ENCODE measurements at regions not wholly inside any gene's neighbourhood (a gene's known extent, or its start where the extent isn't known, plus 50 kb on each side); places are given as distances from the start of the nearest gene placed in this dataset.

- ATAC-seq (no peak), DNase-seq (ENCODE audit: low read depth, low spot score) (no peak)
- CTCF ChIA-PET = no interaction called here
- no peaks in the 10 kb centered on the region for H3K9me2 ChIP-seq (ENCODE audit: insufficient read depth)
- H3K4me1 ChIP-seq (ENCODE audit: control insufficient read depth in 1 of 2, insufficient read depth in 2 of 2, low read length in 2 of 2) = no peaks in the 10 kb centered on the region
- no peaks in the 10 kb centered on the region for H3K79me2 ChIP-seq (ENCODE audit: insufficient read depth, low read length)
- no peak overlapping the region for H3K27ac ChIP-seq (ENCODE audit: low read depth, low read length)
- H2AFZ ChIP-seq (ENCODE audit: low read depth, low read length, poor library complexity, severe bottlenecking) = no peak overlapping the region
- H3K9me3 ChIP-seq (ENCODE audit: control insufficient read depth in 1 of 2, insufficient read depth in 1 of 2, low read depth in 1 of 2, low read length in 2 of 2) = no peaks in the 10 kb centered on the region
- H4K20me1 ChIP-seq (ENCODE audit: insufficient read depth) = no peaks in the 10 kb centered on the region
- POLR2A ChIA-PET = interaction anchor here (0.6 kb wide), 1 partner anchor 58 kb away, joined by 3 read pairs; no protein-coding TSS in a partner anchor
- no peaks in the 10 kb centered on the region for H3K36me3 ChIP-seq (ENCODE audit: control insufficient read depth in 1 of 2, insufficient read depth in 2 of 2, low read length in 2 of 2)
- H3K27me3 ChIP-seq (ENCODE audit: insufficient read depth, low read length) = no peaks in the 10 kb centered on the region; the same call in 1 of the 2 replicates
- H3K9ac ChIP-seq (ENCODE audit: low read length) = no peak overlapping the region
- RAD21 ChIA-PET (ENCODE audit: low non-redundant PET in 1 of 2, low total read pairs in 2 of 2, uncharacterized antibody in 2 of 2, unreplicated experiment in 2 of 2) = no interaction called here
- no peak overlapping the region for H3K4me2 ChIP-seq (ENCODE audit: low read length)
- intact Hi-C loops (cut with micrococcal nuclease) = no loop called here
- BruUV-seq (replicated peaks) = no TSS peak
- no peak overlapping the region for H3K4me3 ChIP-seq (replicated peaks in 1 of 2; ENCODE audit: low read depth in 1 of 2, low read length in 2 of 2)
- TF ChIP-seq ZFX (IDR thresholded peaks at IDR 0.05) (no peak), MAX (IDR thresholded peaks at IDR 0.05) (no peak), SIN3A (IDR thresholded peaks at IDR 0.05; ENCODE audit: low read depth) (no peak), ELF1 (IDR thresholded peaks at IDR 0.05; ENCODE audit: borderline replicate concordance, low read depth) (no peak), EZH2phosphoT487 (IDR thresholded peaks at IDR 0.05; ENCODE audit: borderline replicate concordance) (no peak), CEBPB (IDR thresholded peaks at IDR 0.05; ENCODE audit: low read depth) (no peak), CBX3 (IDR thresholded peaks at IDR 0.05; ENCODE audit: low read depth) (no peak), EGR1 (IDR thresholded peaks at IDR 0.05; ENCODE audit: low read depth) (no peak), JUND (IDR thresholded peaks at IDR 0.05) (no peak), POLR2A (IDR thresholded peaks at IDR 0.05; ENCODE audit: borderline replicate concordance, extremely low read depth, insufficient read depth, insufficient read length) (no peak)
Measured at GRCh38 chr6:33878562-33878961, 74.8 kb upstream of the MLN start.

- H3K27me3 ChIP-seq (ENCODE audit: insufficient read depth, low read length) = no peaks in the 10 kb centered on the region; the same call in 1 of the 2 replicates
- no peak overlapping the region for H3K9ac ChIP-seq (ENCODE audit: low read length)
- H3K4me2 ChIP-seq (ENCODE audit: low read length) = no peak overlapping the region
- POLR2A ChIA-PET = interaction anchor here (0.6 kb wide), 1 partner anchor 58 kb away, joined by 3 read pairs; no protein-coding TSS in a partner anchor
- no peaks in the 10 kb centered on the region for H3K9me3 ChIP-seq (ENCODE audit: control insufficient read depth in 1 of 2, insufficient read depth in 1 of 2, low read depth in 1 of 2, low read length in 2 of 2)
- H3K9me2 ChIP-seq (ENCODE audit: insufficient read depth) = no peaks in the 10 kb centered on the region
- CTCF ChIA-PET = no interaction called here
- no peaks in the 10 kb centered on the region for H3K36me3 ChIP-seq (ENCODE audit: control insufficient read depth in 1 of 2, insufficient read depth in 2 of 2, low read length in 2 of 2)
- RAD21 ChIA-PET (ENCODE audit: low non-redundant PET in 1 of 2, low total read pairs in 2 of 2, uncharacterized antibody in 2 of 2, unreplicated experiment in 2 of 2) = no interaction called here
- no peaks in the 10 kb centered on the region for H4K20me1 ChIP-seq (ENCODE audit: insufficient read depth)
- ATAC-seq (no peak), DNase-seq (ENCODE audit: low read depth, low spot score) (no peak)
- no peak overlapping the region for H3K4me3 ChIP-seq (replicated peaks in 1 of 2; ENCODE audit: low read depth in 1 of 2, low read length in 2 of 2)
- H3K4me1 ChIP-seq (ENCODE audit: control insufficient read depth in 1 of 2, insufficient read depth in 2 of 2, low read length in 2 of 2) = no peaks in the 10 kb centered on the region
- TF ChIP-seq CEBPB (IDR thresholded peaks at IDR 0.05; ENCODE audit: low read depth) (no peak), ZFX (IDR thresholded peaks at IDR 0.05) (no peak), EGR1 (IDR thresholded peaks at IDR 0.05; ENCODE audit: low read depth) (no peak), MAX (IDR thresholded peaks at IDR 0.05) (no peak), FOSL1 (IDR thresholded peaks at IDR 0.05; ENCODE audit: low read depth) (no peak), SIN3A (IDR thresholded peaks at IDR 0.05; ENCODE audit: low read depth) (no peak), SP1 (IDR thresholded peaks at IDR 0.05; ENCODE audit: low read depth) (no peak), CBX3 (IDR thresholded peaks at IDR 0.05; ENCODE audit: low read depth) (no peak), TCF7L2 (IDR thresholded peaks at IDR 0.05; ENCODE audit: borderline replicate concordance, extremely low read depth, insufficient read depth, insufficient read length) (no peak), JUND (IDR thresholded peaks at IDR 0.05) (no peak)
- intact Hi-C loops (cut with micrococcal nuclease) = no loop called here
- H3K79me2 ChIP-seq (ENCODE audit: insufficient read depth, low read length) = no peaks in the 10 kb centered on the region
- H3K27ac ChIP-seq (ENCODE audit: low read depth, low read length) = no peak overlapping the region
- no peak overlapping the region for H2AFZ ChIP-seq (ENCODE audit: low read depth, low read length, poor library complexity, severe bottlenecking)
- no TSS peak for BruUV-seq (replicated peaks)
Measured at GRCh38 chr6:33877982-33878535, 74.3 kb upstream of the MLN start.

All from HCT116 (cell line).